HepG2 (cell line): ENCODE measurements at regions not wholly inside any gene's neighbourhood (a gene's known extent, or its start where the extent isn't known, plus 50 kb on each side); places are given as distances from the start of the nearest gene placed in this dataset.

Experiments used
- CTCF ChIP-seq: sonication (generic); formaldehyde crosslinking; IDR thresholded peaks from 2 replicates; pipeline ENCODE4 v1.5.0; 2020; ENCODE audit warnings: mild to moderate bottlenecking, missing genetic modification reagents, moderate library complexity
- ETV6 ChIP-seq: sonication (generic); formaldehyde crosslinking; conservative IDR thresholded peaks from 2 replicates; pipeline ENCODE4 v1.4.0; 2020; ENCODE audit warnings: missing genetic modification reagents
- JUNB ChIP-seq: sonication (generic); formaldehyde crosslinking; IDR thresholded peaks from 2 replicates; pipeline ENCODE4 v1.8.0; 2022; ENCODE audit warnings: missing genetic modification reagents, mild to moderate bottlenecking, borderline replicate concordance
- PHF8 ChIP-seq: sonication (generic); formaldehyde crosslinking; IDR thresholded peaks from 2 replicates; pipeline ENCODE4 v1.5.0; 2020; ENCODE audit warnings: missing genetic modification reagents
- RFX5 ChIP-seq: IDR thresholded peaks from 2 replicates; pipeline ENCODE4 v1.6.1; 2011; ENCODE audit warnings: low read depth, low read length, improper control_type of control experiment
- SMARCC2 ChIP-seq: fragments of 450-650 bp; IDR thresholded peaks from 2 replicates; pipeline ENCODE4 v1.6.1; 2017; ENCODE audit warnings: antibody characterized with exemption, mild to moderate bottlenecking
- TCF12 ChIP-seq, 2 experiments: fragments of 450-650 bp in 1 of 2; sonication (generic) in 1 of 2; formaldehyde crosslinking in 1 of 2; IDR thresholded peaks; 2 replicates each; pipeline versions ENCODE4 v1.6.1 to v1.8.0; 2017 to 2022; ENCODE audit warnings: antibody characterized with exemption in 1 of 2, mild to moderate bottlenecking in 1 of 2, missing genetic modification reagents in 1 of 2, moderate library complexity in 1 of 2

GRCh38 chr2:134134827-134135226 is 119.0 kb upstream of the MGAT5 start:
- TF ChIP-seq CTCF (no peak), TCF12 (IDR thresholded peaks at IDR 0.05) (no peak), TCF12 (CRISPR knock-in tag; IDR thresholded peaks at IDR 0.05) (no peak), SMARCC2 (no peak), ETV6 (CRISPR knock-in tag) (no peak), RFX5 (no peak), PHF8 (CRISPR knock-in tag) (no peak), JUNB (no peak)
